ENCODE measurements at regions not wholly inside any gene's neighbourhood (a gene's known extent, or its start where the extent isn't known, plus 50 kb on each side); places are given as distances from the start of the nearest gene placed in this dataset.
"Not testable (repeated sequence)": the region's sequence is repeated elsewhere in the genome, so short reads cannot be mapped to it uniquely, and the experiment has no call there.

DNA sequence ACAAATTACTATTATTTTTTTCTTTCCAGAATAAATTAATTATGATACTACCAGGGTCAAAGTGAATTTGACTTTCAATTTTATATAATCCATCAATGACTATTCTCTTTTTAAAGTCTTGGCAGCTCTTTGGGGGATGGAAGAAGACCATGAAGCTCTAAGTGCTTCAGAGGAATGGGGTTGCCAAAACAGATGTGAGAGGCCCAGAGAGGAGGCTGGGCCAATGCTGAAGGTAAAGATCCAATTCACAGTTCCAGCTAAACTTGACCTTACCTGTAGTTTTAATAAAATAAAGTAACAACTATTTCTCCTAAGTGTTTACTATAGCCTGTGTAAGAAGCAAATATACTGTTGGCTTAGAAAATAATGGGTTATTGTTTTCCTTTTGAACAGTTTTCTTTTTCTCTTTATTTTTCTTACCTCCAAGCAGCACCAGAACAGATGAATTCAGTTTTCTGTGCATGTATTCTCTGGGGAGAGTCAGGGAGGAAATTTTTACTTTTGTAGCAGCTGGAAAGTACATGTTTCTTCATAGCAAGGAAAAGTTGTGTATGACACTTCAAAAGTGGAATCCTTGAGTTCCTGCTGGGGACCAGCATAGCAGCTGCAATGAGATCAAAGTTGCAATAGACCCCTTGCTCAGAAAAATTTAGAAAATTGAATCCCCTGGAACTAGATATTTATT is 104.9 kb downstream of the CEP44 start:
- TF ChIP-seq POU2F2 (IDR thresholded peaks at IDR 0.05; ENCODE audit: low read depth, low read length) (no peak), POLR2AphosphoS5 (IDR thresholded peaks at IDR 0.05; ENCODE audit: low read depth, low read length) (no peak), PAX5 (IDR thresholded peaks at IDR 0.05; ENCODE audit: insufficient read depth, low read length, severe bottlenecking) (no peak), TAF1 (IDR thresholded peaks at IDR 0.05; ENCODE audit: low read depth, low read length) (no peak), POLR2A (IDR thresholded peaks at IDR 0.05; ENCODE audit: low read depth, low read length) (no peak), SPI1 (IDR thresholded peaks at IDR 0.05; ENCODE audit: low read depth, low read length) (no peak)
- DNase-seq (ENCODE audit: insufficient read length, low spot score) (no peak), FAIRE-seq (no peak)

DNA sequence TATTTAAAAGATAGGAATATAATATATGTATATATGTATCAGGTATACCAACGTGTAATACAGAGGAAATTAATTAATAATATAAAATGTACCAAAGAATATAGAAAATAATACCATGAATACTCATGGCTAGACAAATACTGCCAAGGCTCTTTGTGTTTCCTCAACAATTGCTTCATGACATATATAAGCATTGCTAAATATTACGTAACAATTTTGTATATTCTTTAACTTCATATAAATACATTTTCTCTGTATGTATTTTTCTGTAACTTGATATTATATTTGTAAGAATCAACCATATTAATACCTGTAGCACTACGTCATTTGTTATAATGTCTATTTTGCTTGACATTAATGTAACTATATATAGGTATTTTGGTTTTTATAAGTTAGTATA is 104.0 kb downstream of the CEP44 start:
- no peak for FAIRE-seq
- TF ChIP-seq TAF1 (IDR thresholded peaks at IDR 0.05; ENCODE audit: low read depth, low read length): no peak
- TF ChIP-seq SPI1 (IDR thresholded peaks at IDR 0.05; ENCODE audit: low read depth, low read length): no peak
- no peak for TF ChIP-seq POLR2A (IDR thresholded peaks at IDR 0.05; ENCODE audit: low read depth, low read length)
- no peak for TF ChIP-seq POLR2AphosphoS5 (IDR thresholded peaks at IDR 0.05; ENCODE audit: low read depth, low read length)
- no peak for TF ChIP-seq PAX5 (IDR thresholded peaks at IDR 0.05; ENCODE audit: insufficient read depth, low read length, severe bottlenecking)

DNA sequence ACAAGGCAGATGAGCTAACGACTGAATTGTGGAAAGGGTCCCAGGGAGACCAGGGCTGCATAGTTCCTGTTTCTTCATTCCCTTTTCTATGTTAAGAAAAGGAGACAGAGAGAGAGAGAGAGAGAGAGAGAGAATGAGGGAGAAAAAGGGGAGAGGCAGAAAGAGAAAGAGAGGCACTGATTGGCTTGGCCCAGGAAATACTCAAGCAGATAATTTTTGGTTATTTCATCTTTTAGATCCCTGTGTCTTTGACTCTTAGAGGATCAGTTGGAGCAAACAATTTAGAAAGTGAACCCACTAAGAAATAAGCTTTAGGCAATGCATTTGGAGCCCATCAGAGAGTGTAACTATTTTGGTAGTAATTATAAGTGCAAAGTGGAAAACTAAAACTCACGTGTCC is 103.4 kb downstream of the CEP44 start:
- DNase-seq (ENCODE audit: insufficient read length, low spot score) (no peak), FAIRE-seq (no peak)
- TF ChIP-seq PAX5 (IDR thresholded peaks at IDR 0.05; ENCODE audit: insufficient read depth, low read length, severe bottlenecking): no peak
- no peak for TF ChIP-seq POLR2AphosphoS5 (IDR thresholded peaks at IDR 0.05; ENCODE audit: low read depth, low read length)
- TF ChIP-seq POLR2A (IDR thresholded peaks at IDR 0.05; ENCODE audit: low read depth, low read length): no peak
- TF ChIP-seq SPI1 (IDR thresholded peaks at IDR 0.05; ENCODE audit: low read depth, low read length): no peak
- TF ChIP-seq TAF1 (IDR thresholded peaks at IDR 0.05; ENCODE audit: low read depth, low read length): no peak
- no peak for TF ChIP-seq POU2F2 (IDR thresholded peaks at IDR 0.05; ENCODE audit: low read depth, low read length)

More for the DNA sequence above, 104.0 kb downstream of the CEP44 start:
- DNase-seq (ENCODE audit: insufficient read length, low spot score): no peak

DNA sequence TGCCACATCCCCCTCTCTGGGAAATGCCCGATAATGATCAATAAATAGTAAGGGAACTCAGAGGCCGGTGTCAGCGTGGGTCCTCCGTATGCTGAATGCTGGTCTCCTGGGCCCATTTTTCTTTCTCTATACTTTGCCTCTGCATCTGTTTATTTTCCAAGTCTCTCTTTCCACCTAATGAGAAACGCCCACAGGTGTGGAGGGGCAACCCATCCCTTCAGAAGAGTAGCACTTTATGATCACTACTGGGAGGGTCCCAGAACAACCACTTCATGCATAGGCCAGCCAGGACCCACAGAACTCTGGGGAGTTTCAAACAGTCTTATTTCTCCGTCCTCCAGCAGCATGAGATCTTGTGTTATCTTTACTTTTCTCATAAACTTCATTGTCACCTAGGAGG is 100.1 kb downstream of the CEP44 start:
- no peak for TF ChIP-seq POLR2A (IDR thresholded peaks at IDR 0.05; ENCODE audit: low read depth, low read length)
- no peak for TF ChIP-seq TAF1 (IDR thresholded peaks at IDR 0.05; ENCODE audit: low read depth, low read length)
- no peak for TF ChIP-seq POU2F2 (IDR thresholded peaks at IDR 0.05; ENCODE audit: low read depth, low read length)
- no peak for FAIRE-seq

DNA sequence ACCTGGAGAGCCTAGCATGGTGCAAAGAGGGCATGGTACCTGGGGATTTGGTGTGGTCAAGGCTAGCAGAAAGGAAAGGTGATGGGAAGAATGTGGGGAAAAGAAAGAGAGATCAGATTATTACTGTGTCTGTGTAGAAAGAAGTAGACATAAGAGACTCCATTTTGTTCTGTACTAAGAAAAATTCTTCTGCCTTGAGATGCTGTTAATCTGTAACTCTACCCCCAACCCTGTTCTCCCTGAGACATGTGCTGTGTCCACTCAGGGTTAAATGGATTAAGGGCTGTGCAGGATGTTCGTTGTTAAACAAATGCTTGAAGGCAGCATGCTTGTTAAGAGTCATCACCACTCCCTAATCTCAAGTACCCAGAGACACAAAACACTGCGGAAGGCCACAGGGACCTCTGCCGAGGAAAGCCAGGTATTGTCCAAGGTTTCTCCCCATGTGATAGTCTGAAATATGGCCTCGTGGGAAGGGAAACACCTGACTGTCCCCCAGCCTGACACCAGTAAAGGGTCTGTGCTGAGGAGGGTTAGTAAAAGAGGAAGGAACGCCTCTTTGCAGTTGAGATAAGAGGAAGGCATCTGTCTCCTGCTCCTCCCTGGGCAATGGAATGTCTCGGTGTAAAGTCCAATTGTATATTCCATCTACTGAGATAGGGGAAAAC is 99.4 kb downstream of the CEP44 start:
- not testable (repeated sequence) for FAIRE-seq; DNase-seq (ENCODE audit: insufficient read length, low spot score)

More for the DNA sequence above, 100.1 kb downstream of the CEP44 start:
- no peak for DNase-seq (ENCODE audit: insufficient read length, low spot score)

Data from GM12891 (cell line).